ENCODE measurements at regions not wholly inside any gene's neighbourhood (a gene's known extent, or its start where the extent isn't known, plus 50 kb on each side); places are given as distances from the start of the nearest gene placed in this dataset.

GRCh38 chr22:48180631-48181030 is 1418.2 kb downstream of the TBC1D22A start:
- H3K4me3 ChIP-seq (replicated peaks; ENCODE audit: low read depth, low read length) = no peak overlapping the region
- no peak for DNase-seq (ENCODE audit: extremely low read depth, low read depth)
- TF ChIP-seq CTCF (IDR thresholded peaks at IDR 0.05; ENCODE audit: low read depth, low read length, missing control alignments) = no peak

GRCh38 chr22:48179571-48180546 is 1417.4 kb downstream of the TBC1D22A start:
- no peak for TF ChIP-seq CTCF (IDR thresholded peaks at IDR 0.05; ENCODE audit: low read depth, low read length, missing control alignments)
- DNase-seq (ENCODE audit: extremely low read depth, low read depth) = no peak
- H3K4me3 ChIP-seq (replicated peaks; ENCODE audit: low read depth, low read length) = no peak overlapping the region

DNA sequence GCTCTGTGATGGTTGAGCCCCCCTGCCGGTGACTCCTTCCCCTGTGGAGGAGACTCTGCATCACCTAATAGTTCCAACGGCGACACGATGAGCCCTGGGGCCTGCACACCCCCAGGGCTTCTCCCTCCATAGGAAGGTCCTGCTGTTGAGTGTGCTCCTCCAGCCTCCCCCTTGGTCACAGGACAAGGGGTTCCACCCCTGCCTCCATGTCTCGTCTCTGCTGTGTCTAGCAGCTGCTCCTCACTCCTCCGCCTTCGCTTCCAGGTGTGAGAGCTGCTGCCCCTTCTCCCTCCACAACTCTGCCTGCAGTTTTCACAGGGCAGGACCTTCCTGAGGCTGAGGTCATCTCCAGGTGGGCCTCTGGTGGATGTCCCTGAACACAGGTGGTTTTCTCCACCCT is 1416.1 kb downstream of the TBC1D22A start:
- no peak for TF ChIP-seq CTCF (IDR thresholded peaks at IDR 0.05; ENCODE audit: low read depth, low read length, missing control alignments)
- DNase-seq (ENCODE audit: extremely low read depth, low read depth) = no peak
- H3K4me3 ChIP-seq (replicated peaks; ENCODE audit: low read depth, low read length) = no peak overlapping the region

- TF ChIP-seq CTCF (IDR thresholded peaks at IDR 0.05; ENCODE audit: low read depth, low read length, missing control alignments) = no peak
- H3K4me3 ChIP-seq (replicated peaks; ENCODE audit: low read depth, low read length) = no peak overlapping the region
- no peak for DNase-seq (ENCODE audit: extremely low read depth, low read depth)
Observed at GRCh38 chr22:48177631-48178030, 1415.2 kb downstream of the TBC1D22A start.

GRCh38 chr22:48175721-48176120 is 1413.3 kb downstream of the TBC1D22A start:
- TF ChIP-seq CTCF (IDR thresholded peaks at IDR 0.05; ENCODE audit: low read depth, low read length, missing control alignments) = no peak
- H3K4me3 ChIP-seq (replicated peaks; ENCODE audit: low read depth, low read length) = no peak overlapping the region
- no peak for DNase-seq (ENCODE audit: extremely low read depth, low read depth)

GRCh38 chr22:48173773-48174160 is 1411.3 kb downstream of the TBC1D22A start:
- no peak for DNase-seq (ENCODE audit: extremely low read depth, low read depth)
- TF ChIP-seq CTCF (IDR thresholded peaks at IDR 0.05; ENCODE audit: low read depth, low read length, missing control alignments) = no peak
- H3K4me3 ChIP-seq (replicated peaks; ENCODE audit: low read depth, low read length) = no peak overlapping the region
